ENCODE measurements at regions not wholly inside any gene's neighbourhood (a gene's known extent, or its start where the extent isn't known, plus 50 kb on each side); places are given as distances from the start of the nearest gene placed in this dataset.

DNA sequence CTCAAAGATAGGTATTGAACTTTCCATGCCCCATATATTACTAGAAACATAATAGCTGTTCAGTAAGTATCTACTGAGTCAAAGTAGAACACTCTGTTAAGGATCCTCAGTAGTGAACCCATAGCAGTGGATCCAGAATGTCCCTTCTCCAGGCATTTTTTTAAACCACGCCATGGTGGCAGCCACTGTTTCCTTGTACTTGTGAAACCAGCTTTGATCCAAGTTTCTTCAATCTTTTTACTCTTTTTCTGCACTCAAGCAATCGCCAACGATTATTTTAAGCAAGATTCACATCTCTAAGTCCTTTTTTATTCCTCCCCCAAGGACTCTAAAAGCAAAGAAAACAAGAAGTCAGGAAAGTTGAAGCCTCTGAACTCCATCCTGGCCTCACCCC, 291.2 kb upstream of the SLC14A2 start:
- H3K4me3 ChIP-seq (replicated peaks; ENCODE audit: low read depth, low read length): no peak overlapping the region
- DNase-seq (ENCODE audit: low read depth): no peak
- TF ChIP-seq CTCF (IDR thresholded peaks at IDR 0.05; ENCODE audit: low read length, missing control alignments): no peak

GRCh38 chr18:45324495-45325113, 290.7 kb upstream of the SLC14A2 start:
- peak; percentile 36 for DNase-seq (ENCODE audit: low read depth)
- no peak for TF ChIP-seq CTCF (IDR thresholded peaks at IDR 0.05; ENCODE audit: low read length, missing control alignments)
- no peak overlapping the region for H3K4me3 ChIP-seq (replicated peaks; ENCODE audit: low read depth, low read length)

DNA sequence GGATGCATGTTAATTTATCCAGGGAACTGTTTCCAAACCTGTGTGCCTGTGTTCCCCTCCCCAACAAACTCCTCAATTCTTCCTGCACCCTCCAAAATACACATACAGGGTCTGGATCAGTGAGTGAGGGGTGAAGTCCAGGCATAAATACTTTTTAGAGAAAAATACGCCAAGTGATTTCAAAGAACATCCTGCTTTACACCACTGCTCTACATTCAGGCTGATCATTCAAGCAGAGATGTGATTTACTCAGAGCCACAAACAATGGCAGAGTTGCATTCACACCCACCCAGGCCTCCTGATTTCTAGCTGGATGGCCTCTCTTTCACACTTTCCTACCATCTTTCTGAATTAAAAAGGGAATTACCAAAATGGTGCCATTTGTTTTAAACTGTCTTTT, 289.5 kb upstream of the SLC14A2 start:
- TF ChIP-seq CTCF (IDR thresholded peaks at IDR 0.05; ENCODE audit: low read length, missing control alignments): no peak
- DNase-seq (ENCODE audit: low read depth): no peak
- H3K4me3 ChIP-seq (replicated peaks; ENCODE audit: low read depth, low read length): no peak overlapping the region

- H3K4me3 ChIP-seq (replicated peaks; ENCODE audit: low read depth, low read length): no peak overlapping the region
- no peak for TF ChIP-seq CTCF (IDR thresholded peaks at IDR 0.05; ENCODE audit: low read length, missing control alignments)
Observed at GRCh38 chr18:45326505-45326904, 288.8 kb upstream of the SLC14A2 start.

GRCh38 chr18:45328296-45328695, 287.0 kb upstream of the SLC14A2 start:
- no peak for DNase-seq (ENCODE audit: low read depth)
- H3K4me3 ChIP-seq (replicated peaks; ENCODE audit: low read depth, low read length): no peak overlapping the region

More at GRCh38 chr18:45326505-45326904, 288.8 kb upstream of the SLC14A2 start:
- DNase-seq (ENCODE audit: low read depth): no peak

GRCh38 chr18:45328811-45329210, 286.5 kb upstream of the SLC14A2 start:
- no peak for TF ChIP-seq CTCF (IDR thresholded peaks at IDR 0.05; ENCODE audit: low read length, missing control alignments)
- DNase-seq (ENCODE audit: low read depth): no peak

More at GRCh38 chr18:45328296-45328695, 287.0 kb upstream of the SLC14A2 start:
- no peak for TF ChIP-seq CTCF (IDR thresholded peaks at IDR 0.05; ENCODE audit: low read length, missing control alignments)

DNA sequence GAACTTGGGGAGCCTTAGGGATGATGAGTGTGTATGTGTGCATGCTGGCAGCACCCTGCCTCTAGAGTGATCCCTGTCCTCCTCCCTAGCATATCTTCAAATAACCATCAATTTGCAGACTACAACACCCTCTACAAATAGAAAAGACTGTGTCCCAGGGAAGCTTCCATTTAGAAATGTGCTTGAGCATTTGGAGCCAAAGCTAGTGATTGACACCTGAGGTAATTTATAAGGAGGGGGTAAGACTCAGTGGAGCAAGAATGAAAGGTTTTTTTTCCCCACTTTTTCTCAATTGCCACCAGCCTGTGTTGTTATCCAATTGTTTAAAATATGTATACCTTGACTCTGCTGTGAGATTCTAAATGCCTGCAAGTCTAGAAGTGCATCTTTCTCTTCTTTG, 286.0 kb upstream of the SLC14A2 start:
- no peak for DNase-seq (ENCODE audit: low read depth)
- no peak for TF ChIP-seq CTCF (IDR thresholded peaks at IDR 0.05; ENCODE audit: low read length, missing control alignments)
- H3K4me3 ChIP-seq (replicated peaks; ENCODE audit: low read depth, low read length): no peak overlapping the region

More at GRCh38 chr18:45328811-45329210, 286.5 kb upstream of the SLC14A2 start:
- H3K4me3 ChIP-seq (replicated peaks; ENCODE audit: low read depth, low read length): no peak overlapping the region
